ENCODE measurements at regions not wholly inside any gene's neighbourhood (a gene's known extent, or its start where the extent isn't known, plus 50 kb on each side); places are given as distances from the start of the nearest gene placed in this dataset.

DNA sequence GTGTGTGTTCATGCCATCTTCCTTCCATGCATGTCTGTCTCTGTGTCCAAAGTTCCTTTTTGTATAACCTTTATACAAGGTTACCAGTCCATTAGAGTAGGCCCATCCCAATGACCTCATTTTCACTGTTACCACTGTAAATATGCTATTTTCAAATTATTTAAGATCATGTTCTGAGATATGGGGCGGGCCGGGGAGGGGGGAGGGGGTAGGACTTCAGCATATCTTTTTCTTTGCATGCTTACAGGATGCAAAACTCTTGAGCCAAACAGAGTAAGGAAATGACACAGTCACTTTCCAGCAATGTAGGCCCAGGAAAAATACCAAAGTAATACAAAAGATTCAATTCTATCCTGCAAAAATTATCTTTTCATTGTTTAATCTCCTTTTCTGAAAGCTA lies 124.1 kb upstream of the HNRNPA3 start:
- no peak overlapping the region for H3K27ac ChIP-seq
- intact Hi-C loops (cut with DNase I), result no loop called here
- no peaks in the 10 kb centered on the region for H3K36me3 ChIP-seq
- ATAC-seq (no peak), DNase-seq (no peak)
- no peak overlapping the region for H3K4me3 ChIP-seq
- no peaks in the 10 kb centered on the region for H3K27me3 ChIP-seq
- H3K9me3 ChIP-seq, result no peaks in the 10 kb centered on the region
- no peaks in the 10 kb centered on the region for H3K4me1 ChIP-seq
- TF ChIP-seq, protein P1, sequence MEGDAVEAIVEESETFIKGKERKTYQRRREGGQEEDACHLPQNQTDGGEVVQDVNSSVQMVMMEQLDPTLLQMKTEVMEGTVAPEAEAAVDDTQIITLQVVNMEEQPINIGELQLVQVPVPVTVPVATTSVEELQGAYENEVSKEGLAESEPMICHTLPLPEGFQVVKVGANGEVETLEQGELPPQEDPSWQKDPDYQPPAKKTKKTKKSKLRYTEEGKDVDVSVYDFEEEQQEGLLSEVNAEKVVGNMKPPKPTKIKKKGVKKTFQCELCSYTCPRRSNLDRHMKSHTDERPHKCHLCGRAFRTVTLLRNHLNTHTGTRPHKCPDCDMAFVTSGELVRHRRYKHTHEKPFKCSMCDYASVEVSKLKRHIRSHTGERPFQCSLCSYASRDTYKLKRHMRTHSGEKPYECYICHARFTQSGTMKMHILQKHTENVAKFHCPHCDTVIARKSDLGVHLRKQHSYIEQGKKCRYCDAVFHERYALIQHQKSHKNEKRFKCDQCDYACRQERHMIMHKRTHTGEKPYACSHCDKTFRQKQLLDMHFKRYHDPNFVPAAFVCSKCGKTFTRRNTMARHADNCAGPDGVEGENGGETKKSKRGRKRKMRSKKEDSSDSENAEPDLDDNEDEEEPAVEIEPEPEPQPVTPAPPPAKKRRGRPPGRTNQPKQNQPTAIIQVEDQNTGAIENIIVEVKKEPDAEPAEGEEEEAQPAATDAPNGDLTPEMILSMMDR (IDR thresholded peaks at IDR 0.05), result no peak

DNA sequence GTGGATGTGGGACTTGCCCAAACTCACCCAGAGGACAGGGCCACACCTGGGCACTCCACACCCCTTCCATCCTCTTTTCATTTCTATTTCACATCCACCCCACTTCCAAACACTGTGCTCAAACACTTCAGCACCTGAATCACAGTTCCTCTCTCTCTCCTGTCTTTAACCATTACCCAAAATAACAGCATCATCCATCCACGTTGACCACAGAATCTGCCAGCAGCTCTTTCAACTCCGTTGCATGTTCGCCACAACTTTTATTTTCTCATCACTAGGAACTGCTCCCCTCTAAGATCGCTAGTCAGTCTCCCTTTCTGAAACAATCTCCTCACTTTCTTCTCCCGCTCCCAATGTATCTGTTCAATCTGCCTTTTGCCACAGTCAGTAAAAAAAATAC lies 121.6 kb upstream of the HNRNPA3 start:
- intact Hi-C loops (cut with DNase I), result no loop called here
- Histone ChIP-seq H3K9me3 (no peaks in the 10 kb centered on the region), H3K4me1 (no peaks in the 10 kb centered on the region), H3K4me3 (no peak overlapping the region), H3K27ac (no peak overlapping the region), H3K36me3 (no peaks in the 10 kb centered on the region), H3K27me3 (no peaks in the 10 kb centered on the region)
- TF ChIP-seq, protein P1 (IDR thresholded peaks at IDR 0.05), result no peak
- no peak for ATAC-seq
- no peak for DNase-seq

DNA sequence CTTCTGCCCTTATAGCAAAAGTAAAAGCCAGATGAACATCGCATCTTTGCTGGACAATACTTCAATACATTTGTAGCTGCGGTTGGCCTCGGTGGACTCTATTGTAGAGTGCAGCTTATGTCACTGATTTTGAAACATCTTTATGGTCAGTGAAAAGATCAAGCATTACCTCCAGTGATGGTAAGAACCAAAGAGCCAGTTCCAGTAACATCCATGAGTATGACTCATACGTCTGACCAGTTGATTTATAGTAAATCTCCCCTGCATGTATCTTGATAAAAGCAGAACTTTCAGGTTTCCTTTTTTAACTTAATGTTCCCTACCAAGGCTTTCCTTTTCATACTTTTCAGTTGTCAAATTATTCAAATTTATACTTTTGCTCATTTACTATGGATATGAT lies 119.2 kb upstream of the HNRNPA3 start:
- no peak for ATAC-seq
- no peak overlapping the region for H3K27ac ChIP-seq
- H3K27me3 ChIP-seq, result no peaks in the 10 kb centered on the region
- no peak for DNase-seq
- no peak overlapping the region for H3K4me3 ChIP-seq
- TF ChIP-seq, protein P1 (IDR thresholded peaks at IDR 0.05), result no peak
- no peaks in the 10 kb centered on the region for H3K9me3 ChIP-seq
- intact Hi-C loops (cut with DNase I), result no loop called here
- no peaks in the 10 kb centered on the region for H3K4me1 ChIP-seq
- no peaks in the 10 kb centered on the region for H3K36me3 ChIP-seq

DNA sequence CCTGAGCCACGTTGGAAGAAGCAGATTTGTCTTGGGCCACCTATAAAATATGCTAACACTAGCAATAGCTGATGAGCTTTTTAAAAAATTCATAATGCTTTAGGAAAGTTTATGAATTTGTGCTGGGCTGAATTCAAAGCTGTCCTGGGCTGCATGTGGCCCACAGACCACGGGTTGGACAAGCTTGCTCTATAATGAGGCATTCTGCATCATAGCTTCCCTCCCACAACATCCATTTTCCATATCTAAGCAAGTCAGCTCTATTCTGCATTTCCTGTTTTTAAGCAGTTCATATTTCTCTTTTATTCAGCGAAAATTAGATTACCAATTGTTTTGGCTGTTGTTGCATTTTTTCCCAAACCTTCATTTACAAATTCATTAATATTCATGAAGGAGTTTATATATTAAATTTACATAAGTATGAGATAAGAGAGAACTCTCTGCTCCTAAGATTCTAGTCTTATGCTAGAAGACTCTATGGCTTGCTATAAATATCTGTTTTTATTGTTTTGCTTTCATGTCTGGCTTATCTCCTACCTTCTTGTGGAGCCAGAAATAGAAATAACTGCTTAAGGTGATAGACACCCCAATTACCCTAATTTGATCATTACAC lies 114.5 kb upstream of the HNRNPA3 start:
- Histone ChIP-seq H3K4me3 (no peak overlapping the region), H3K27me3 (no peaks in the 10 kb centered on the region), H3K36me3 (no peaks in the 10 kb centered on the region), H3K4me1 (no peaks in the 10 kb centered on the region), H3K9me3 (peaks cover 0 to 4% of the 10 kb centered on the region in 2 donors), H3K27ac (no peak overlapping the region)
- intact Hi-C loops (cut with DNase I), result no loop called here
- ATAC-seq (no peak), DNase-seq (no peak)
- TF ChIP-seq, protein P1 (IDR thresholded peaks at IDR 0.05), result no peak

DNA sequence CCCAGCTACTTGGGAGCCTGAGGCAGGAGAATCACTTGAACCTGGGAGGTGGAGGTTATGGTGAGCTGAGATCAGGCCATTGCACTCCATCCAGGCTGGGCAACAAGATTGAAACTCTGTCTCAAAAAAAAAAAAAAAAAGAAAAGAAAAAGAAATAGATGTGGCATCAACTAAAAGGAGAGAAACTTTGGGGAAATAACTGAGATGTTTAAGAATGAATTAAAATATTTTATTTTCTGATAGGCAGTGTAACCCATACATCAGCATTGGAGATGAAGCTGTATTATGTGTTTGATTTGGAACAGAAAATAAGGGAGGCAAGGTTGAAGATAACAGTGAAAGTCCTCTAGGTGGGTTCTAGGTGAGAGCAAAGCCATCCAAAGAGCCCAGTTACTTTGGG lies 110.7 kb upstream of the HNRNPA3 start:
- Histone ChIP-seq H3K9me3 (peaks cover 0 to 4% of the 10 kb centered on the region in 2 donors), H3K27ac (no peak overlapping the region), H3K36me3 (no peaks in the 10 kb centered on the region), H3K4me3 (no peak overlapping the region), H3K4me1 (no peaks in the 10 kb centered on the region), H3K27me3 (no peaks in the 10 kb centered on the region)
- no peak for ATAC-seq
- no peak for DNase-seq
- TF ChIP-seq, protein P1 (IDR thresholded peaks at IDR 0.05), result no peak
- intact Hi-C loops (cut with DNase I), result no loop called here

All from left lung (tissue), 4 donors.